ENCODE measurements at regions not wholly inside any gene's neighbourhood (a gene's known extent, or its start where the extent isn't known, plus 50 kb on each side); places are given as distances from the start of the nearest gene placed in this dataset.

- Histone ChIP-seq H3K27ac (ENCODE audit: low read depth, low read length, poor library complexity, severe bottlenecking) (no peak overlapping the region), H4K20me1 (ENCODE audit: insufficient read depth, low read length) (no peaks in the 10 kb centered on the region), H3K36me3 (ENCODE audit: insufficient read depth, low read length) (no peaks in the 10 kb centered on the region), H2AFZ (ENCODE audit: low read length) (no peak overlapping the region), H3K9me3 (ENCODE audit: low read length) (no peaks in the 10 kb centered on the region), H3K4me2 (ENCODE audit: low read length) (no peak overlapping the region), H3K9me2 (ENCODE audit: insufficient read depth, low read length) (no peaks in the 10 kb centered on the region), H3K4me1 (ENCODE audit: insufficient read depth, low read length, poor library complexity, severe bottlenecking) (no peaks in the 10 kb centered on the region), H3K4me3 (ENCODE audit: low read depth, low read length, poor library complexity, severe bottlenecking) (no peak overlapping the region), H3K79me2 (ENCODE audit: insufficient read depth, low read depth, low read length) (no peaks in the 10 kb centered on the region)
- intact Hi-C loops (cut with micrococcal nuclease; ENCODE audit: unreplicated experiment) = no loop called here
- TF ChIP-seq, protein P1, sequence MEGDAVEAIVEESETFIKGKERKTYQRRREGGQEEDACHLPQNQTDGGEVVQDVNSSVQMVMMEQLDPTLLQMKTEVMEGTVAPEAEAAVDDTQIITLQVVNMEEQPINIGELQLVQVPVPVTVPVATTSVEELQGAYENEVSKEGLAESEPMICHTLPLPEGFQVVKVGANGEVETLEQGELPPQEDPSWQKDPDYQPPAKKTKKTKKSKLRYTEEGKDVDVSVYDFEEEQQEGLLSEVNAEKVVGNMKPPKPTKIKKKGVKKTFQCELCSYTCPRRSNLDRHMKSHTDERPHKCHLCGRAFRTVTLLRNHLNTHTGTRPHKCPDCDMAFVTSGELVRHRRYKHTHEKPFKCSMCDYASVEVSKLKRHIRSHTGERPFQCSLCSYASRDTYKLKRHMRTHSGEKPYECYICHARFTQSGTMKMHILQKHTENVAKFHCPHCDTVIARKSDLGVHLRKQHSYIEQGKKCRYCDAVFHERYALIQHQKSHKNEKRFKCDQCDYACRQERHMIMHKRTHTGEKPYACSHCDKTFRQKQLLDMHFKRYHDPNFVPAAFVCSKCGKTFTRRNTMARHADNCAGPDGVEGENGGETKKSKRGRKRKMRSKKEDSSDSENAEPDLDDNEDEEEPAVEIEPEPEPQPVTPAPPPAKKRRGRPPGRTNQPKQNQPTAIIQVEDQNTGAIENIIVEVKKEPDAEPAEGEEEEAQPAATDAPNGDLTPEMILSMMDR (conservative IDR thresholded peaks at IDR 0.05; ENCODE audit: low read length) = no peak
- TF ChIP-seq EZH2phosphoT487 (IDR thresholded peaks at IDR 0.05; ENCODE audit: borderline replicate concordance, low read depth, low read length) = no peak
- BruUV-seq (replicated peaks) = no TSS peak
- no peak for DNase-seq (ENCODE audit: low spot score)
- ChIA-PET POLR2A (interaction anchor here (0.6 kb wide), 1 partner anchor 808 kb away, joined by 3 read pairs; no protein-coding TSS in a partner anchor), CTCF (ENCODE audit: unreplicated experiment) (no interaction called here)
These were observed 134.5 kb upstream of the PRICKLE2 start for GRCh38 chr3:64359735-64360134.

DNA sequence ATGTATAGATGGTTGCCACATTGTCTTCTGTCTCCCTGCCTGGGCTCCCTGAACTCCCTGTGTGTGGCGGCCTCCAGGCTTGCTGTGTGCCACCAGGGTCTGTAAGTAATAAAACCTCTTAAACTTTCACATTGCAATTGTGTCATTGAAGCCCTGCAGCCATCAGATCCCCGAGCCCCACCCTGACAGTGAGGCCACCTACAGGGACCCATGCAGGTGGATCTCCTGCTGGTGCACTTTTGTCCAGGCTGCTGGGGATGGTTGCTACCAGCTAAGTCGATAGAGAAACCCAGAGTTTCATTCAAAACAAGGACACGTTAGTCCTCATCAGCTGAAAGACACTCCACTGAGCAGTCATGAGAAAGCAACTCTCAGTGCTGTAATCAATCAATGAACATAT is 133.6 kb upstream of the PRICKLE2 start:
- CTCF ChIA-PET (ENCODE audit: unreplicated experiment) = no interaction called here
- no peak for DNase-seq (ENCODE audit: low spot score)
- H3K9me2 ChIP-seq (ENCODE audit: insufficient read depth, low read length) = no peaks in the 10 kb centered on the region
- TF ChIP-seq, protein P1 (conservative IDR thresholded peaks at IDR 0.05; ENCODE audit: low read length) = no peak
- TF ChIP-seq EZH2phosphoT487 (IDR thresholded peaks at IDR 0.05; ENCODE audit: borderline replicate concordance, low read depth, low read length) = no peak
- POLR2A ChIA-PET = interaction anchor here (0.6 kb wide), 1 partner anchor 807 kb away, joined by 3 read pairs; no protein-coding TSS in a partner anchor
- BruUV-seq (replicated peaks) = no TSS peak
- H3K4me3 ChIP-seq (ENCODE audit: low read depth, low read length, poor library complexity, severe bottlenecking) = no peak overlapping the region
- no peaks in the 10 kb centered on the region for H3K36me3 ChIP-seq (ENCODE audit: insufficient read depth, low read length)
- H3K4me1 ChIP-seq (ENCODE audit: insufficient read depth, low read length, poor library complexity, severe bottlenecking) = no peaks in the 10 kb centered on the region
- H3K79me2 ChIP-seq (ENCODE audit: insufficient read depth, low read depth, low read length) = no peaks in the 10 kb centered on the region
- no peaks in the 10 kb centered on the region for H4K20me1 ChIP-seq (ENCODE audit: insufficient read depth, low read length)
- intact Hi-C loops (cut with micrococcal nuclease; ENCODE audit: unreplicated experiment) = no loop called here
- H3K27ac ChIP-seq (ENCODE audit: low read depth, low read length, poor library complexity, severe bottlenecking) = no peak overlapping the region
- no peak overlapping the region for H3K4me2 ChIP-seq (ENCODE audit: low read length)
- H3K9me3 ChIP-seq (ENCODE audit: low read length) = no peaks in the 10 kb centered on the region
- no peak overlapping the region for H2AFZ ChIP-seq (ENCODE audit: low read length)

DNA sequence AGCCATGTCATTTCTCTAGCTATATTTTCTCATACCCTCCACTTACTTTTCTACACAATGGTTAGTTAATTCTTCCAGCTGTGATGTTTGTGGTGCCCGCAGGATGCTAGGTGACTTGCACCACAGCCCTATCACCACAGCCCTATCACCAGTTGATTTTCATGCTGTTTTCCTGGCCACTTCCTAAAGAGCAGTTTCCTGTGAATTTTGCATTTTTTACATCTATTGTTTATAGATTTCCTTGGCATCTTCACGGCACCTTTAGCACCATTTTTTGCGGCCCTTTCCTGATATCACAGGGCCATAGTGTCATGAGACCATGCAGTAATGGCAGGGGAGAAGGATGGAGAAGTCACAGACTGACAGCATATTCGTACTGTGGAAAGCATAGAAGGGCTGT is 132.9 kb upstream of the PRICKLE2 start:
- intact Hi-C loops (cut with micrococcal nuclease; ENCODE audit: unreplicated experiment) = no loop called here
- ChIA-PET CTCF (ENCODE audit: unreplicated experiment) (no interaction called here), POLR2A (no interaction called here)

More for the DNA sequence above, 132.9 kb upstream of the PRICKLE2 start:
- no peaks in the 10 kb centered on the region for H3K79me2 ChIP-seq (ENCODE audit: insufficient read depth, low read depth, low read length)
- no peak overlapping the region for H2AFZ ChIP-seq (ENCODE audit: low read length)
- no peak for DNase-seq (ENCODE audit: low spot score)
- no peak overlapping the region for H3K4me2 ChIP-seq (ENCODE audit: low read length)
- TF ChIP-seq, protein P1 (conservative IDR thresholded peaks at IDR 0.05; ENCODE audit: low read length) = no peak
- TF ChIP-seq EZH2phosphoT487 (IDR thresholded peaks at IDR 0.05; ENCODE audit: borderline replicate concordance, low read depth, low read length) = no peak
- no peaks in the 10 kb centered on the region for H3K9me3 ChIP-seq (ENCODE audit: low read length)
- no peak overlapping the region for H3K4me3 ChIP-seq (ENCODE audit: low read depth, low read length, poor library complexity, severe bottlenecking)
- no peaks in the 10 kb centered on the region for H3K4me1 ChIP-seq (ENCODE audit: insufficient read depth, low read length, poor library complexity, severe bottlenecking)
- no peaks in the 10 kb centered on the region for H3K9me2 ChIP-seq (ENCODE audit: insufficient read depth, low read length)
- H4K20me1 ChIP-seq (ENCODE audit: insufficient read depth, low read length) = no peaks in the 10 kb centered on the region
- H3K36me3 ChIP-seq (ENCODE audit: insufficient read depth, low read length) = no peaks in the 10 kb centered on the region
- no peak overlapping the region for H3K27ac ChIP-seq (ENCODE audit: low read depth, low read length, poor library complexity, severe bottlenecking)
- no TSS peak for BruUV-seq (replicated peaks)
